ENCODE measurements at regions not wholly inside any gene's neighbourhood (a gene's known extent, or its start where the extent isn't known, plus 50 kb on each side); places are given as distances from the start of the nearest gene placed in this dataset.

DNA sequence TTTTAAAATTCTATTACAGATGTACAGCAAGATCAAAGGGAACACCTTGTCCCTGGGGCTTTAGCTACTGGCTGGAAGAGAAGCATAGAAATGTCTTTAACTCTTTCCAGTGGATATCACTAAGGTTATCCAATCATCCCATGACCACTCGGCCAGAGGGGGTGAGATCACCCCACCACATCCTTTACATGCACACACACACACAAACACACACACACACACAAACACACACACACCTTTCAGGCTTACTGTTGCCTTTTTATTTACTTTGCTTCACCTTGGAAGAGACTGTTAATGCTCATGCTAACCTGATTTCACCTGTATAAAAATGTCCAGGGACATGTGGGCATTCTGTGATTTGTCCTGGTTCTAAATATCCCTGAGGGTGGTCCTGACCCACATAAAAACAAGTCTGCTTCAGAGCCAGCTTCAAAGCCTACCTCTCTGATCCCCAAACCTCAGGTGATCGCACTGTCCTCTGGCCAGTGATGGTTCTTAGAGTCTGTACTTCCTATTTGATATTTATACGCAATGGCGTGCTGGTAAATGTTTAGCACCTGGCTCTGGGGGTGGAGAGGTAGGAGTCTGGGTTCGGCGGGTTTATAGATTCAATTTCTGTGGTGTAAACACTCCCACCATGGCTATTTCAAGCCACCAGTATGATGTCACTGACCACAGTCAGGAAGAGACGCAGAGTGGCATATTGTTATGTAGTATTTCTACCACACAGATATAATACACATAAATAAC lies 166.1 kb upstream of the EEA1 start:
- DNase-seq (ENCODE audit: low spot score) = no peak
- intact Hi-C loops (cut with DNase I) = no loop called here

- DNase-seq (ENCODE audit: low spot score) = no peak
- intact Hi-C loops (cut with DNase I) = no loop called here
Measured at GRCh38 chr12:93097417-93097816, 168.3 kb upstream of the EEA1 start.

GRCh38 chr12:93098077-93098476 lies 169.0 kb upstream of the EEA1 start:
- intact Hi-C loops (cut with DNase I) = no loop called here
- DNase-seq (ENCODE audit: low spot score) = no peak

- intact Hi-C loops (cut with DNase I) = no loop called here
- DNase-seq (ENCODE audit: low spot score) = no peak
Measured at GRCh38 chr12:93099792-93100191, 170.7 kb upstream of the EEA1 start.

GRCh38 chr12:93100610-93101009 lies 171.5 kb upstream of the EEA1 start:
- intact Hi-C loops (cut with DNase I) = no loop called here
- no peak for DNase-seq (ENCODE audit: low spot score)

DNA sequence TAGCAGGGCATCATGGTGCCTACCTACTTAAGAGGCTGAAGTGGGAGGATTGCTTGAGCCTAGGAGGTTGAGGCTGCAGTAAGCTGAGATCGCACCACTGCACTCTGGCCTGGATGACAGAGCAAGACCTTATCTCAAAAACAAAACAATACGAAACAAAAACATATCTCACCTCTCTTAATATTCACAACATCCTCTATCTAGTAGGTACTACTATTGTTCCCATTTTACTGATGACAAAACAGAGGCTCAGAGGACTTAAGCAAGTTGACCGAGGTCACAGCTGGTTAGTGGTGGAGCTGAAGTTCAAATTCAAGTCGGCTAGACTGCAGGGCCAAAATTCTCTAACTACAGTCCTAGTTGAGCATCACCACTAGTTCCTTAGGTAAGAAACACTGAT lies 172.3 kb upstream of the EEA1 start:
- no peak for DNase-seq (ENCODE audit: low spot score)
- intact Hi-C loops (cut with DNase I) = no loop called here

DNA sequence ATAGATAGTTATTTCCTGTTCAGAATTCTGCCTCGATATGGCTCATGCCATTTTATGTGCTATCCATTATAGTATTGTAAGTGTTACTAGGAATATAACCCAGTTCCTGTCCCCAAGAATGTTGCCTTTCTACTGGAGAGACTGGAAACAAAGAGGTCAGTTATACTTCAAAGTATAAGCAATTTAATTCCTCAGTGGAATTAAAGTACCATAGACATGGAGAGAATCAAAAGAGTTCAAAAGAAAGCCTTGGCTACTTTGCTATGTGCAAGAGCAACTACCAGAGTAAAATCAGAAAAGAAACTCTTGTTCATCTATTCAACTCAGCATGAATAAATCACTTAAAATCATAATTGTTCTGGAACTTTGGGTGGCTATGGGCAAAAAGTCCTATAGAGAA lies 173.2 kb upstream of the EEA1 start:
- intact Hi-C loops (cut with DNase I) = no loop called here
- DNase-seq (ENCODE audit: low spot score) = no peak

GRCh38 chr12:93102744-93103143 lies 173.6 kb upstream of the EEA1 start:
- DNase-seq (ENCODE audit: low spot score) = no peak
- intact Hi-C loops (cut with DNase I) = no loop called here

DNA sequence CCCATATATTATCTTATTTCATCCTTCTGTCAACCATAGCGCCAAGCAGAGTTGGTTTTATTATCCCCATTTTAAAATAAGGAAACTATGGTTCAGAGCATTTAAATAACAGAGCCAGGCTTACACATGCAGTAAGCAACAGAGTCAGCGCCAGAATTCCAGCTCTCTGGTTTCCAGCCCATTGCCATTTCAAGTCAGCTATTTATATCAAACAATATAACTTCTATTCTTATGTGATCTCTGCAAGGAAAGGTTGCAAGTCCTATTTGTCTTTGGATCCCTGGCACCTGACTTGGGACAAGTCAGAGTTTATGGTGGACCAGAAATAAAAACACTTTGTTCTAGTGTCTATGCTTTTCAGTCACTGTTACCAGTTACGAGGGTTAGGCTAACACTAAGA lies 174.1 kb upstream of the EEA1 start:
- intact Hi-C loops (cut with DNase I) = no loop called here
- DNase-seq (ENCODE audit: low spot score) = no peak

DNA sequence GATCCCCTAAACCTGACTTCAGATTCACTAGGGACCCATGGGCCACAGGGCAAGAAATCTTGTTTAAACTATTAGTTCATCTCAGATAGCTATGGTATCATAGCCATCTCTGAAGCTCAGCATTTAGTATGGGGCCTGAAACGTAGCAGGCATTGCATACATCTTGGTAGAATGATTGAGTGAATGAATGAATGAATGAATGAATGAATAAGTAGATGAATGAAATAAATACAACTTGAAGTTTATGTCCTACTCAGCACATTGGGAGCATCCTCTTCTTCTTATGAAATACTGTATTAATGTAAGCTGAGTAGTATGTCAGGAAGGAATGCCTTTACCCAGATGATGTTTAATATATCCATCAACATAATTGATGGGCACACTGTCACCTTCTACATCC lies 175.4 kb upstream of the EEA1 start:
- DNase-seq (ENCODE audit: low spot score) = no peak
- intact Hi-C loops (cut with DNase I) = no loop called here

DNA sequence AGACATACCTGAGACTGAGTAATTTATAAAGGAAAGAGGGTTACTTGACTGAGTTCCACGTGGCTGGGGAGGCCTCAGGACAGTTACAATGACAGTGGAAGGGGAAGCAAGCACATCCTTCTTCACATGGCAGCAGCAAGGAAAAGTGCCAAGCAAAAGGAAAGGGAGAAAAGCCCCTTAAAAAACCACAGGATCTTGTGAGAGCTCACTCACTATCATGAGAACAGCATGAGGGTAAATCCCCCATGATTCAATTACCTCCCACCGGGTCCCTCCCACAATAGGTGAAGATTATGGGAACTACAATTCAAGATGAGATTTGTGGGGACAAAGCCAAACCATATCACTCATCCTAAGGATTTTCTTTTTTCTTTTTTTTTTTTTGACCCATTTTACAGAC lies 177.8 kb upstream of the EEA1 start:
- intact Hi-C loops (cut with DNase I) = no loop called here
- DNase-seq (ENCODE audit: low spot score) = no peak

GRCh38 chr12:93107514-93108312 lies 178.6 kb upstream of the EEA1 start:
- intact Hi-C loops (cut with DNase I) = no loop called here
- DNase-seq (ENCODE audit: low spot score) = no peak

- intact Hi-C loops (cut with DNase I) = no loop called here
- DNase-seq (ENCODE audit: low spot score) = no peak
Measured at GRCh38 chr12:93108985-93109384, 179.9 kb upstream of the EEA1 start.

GRCh38 chr12:93109551-93110203 lies 180.6 kb upstream of the EEA1 start:
- no peak for DNase-seq (ENCODE audit: low spot score)
- intact Hi-C loops (cut with DNase I) = no loop called here

DNA sequence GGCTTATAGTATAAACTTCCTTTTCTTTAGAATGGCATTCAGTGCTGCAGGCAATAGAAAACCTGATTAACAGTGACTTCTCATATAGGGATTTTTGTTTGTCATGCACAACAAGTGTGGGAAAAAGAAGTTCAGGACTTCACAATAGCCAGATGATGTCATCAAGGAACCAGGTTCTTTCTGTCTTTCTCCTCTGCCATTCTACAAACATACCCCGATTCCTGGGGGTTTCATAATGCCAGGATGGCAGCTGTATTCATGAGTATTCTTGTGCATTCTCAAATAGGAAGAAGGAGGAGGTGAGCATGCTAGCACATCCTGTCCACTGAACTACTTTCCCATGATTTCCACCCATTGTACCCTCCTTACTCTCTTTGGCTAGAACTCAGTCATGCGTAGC lies 182.7 kb upstream of the EEA1 start:
- no peak for DNase-seq (ENCODE audit: low spot score)
- intact Hi-C loops (cut with DNase I) = no loop called here

DNA sequence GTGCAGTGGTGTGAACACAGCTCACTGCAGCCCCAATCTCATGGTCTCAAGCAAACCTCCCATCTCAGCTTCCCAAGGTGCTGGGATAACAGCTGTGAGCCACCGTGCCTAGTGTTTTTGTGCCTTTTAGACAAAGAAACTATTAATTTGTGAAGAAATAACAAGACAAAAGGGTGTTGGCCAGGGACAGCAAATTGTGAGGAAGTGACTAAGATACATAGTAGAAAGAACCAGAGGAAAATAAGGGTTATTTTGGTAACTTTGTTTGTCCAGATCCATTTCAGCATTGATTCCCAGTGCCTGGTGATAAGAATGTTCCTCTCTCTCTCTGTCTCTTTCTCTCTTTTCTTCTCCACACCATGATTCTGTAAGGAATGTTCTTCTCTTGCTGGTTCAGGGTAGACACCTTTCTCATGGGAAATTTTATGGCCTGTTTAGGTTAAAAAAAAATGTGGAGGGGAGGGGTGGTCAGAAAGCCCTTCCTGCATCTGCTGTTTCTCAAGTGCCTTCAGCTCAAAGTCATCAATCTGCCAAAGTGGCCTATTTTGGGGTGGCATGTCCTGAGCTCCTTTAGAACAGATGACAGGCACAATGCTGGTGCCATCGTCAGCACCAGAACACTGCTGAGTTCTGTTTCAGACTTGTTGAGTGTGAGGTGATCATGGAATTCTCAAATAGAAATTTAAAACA lies 184.4 kb upstream of the EEA1 start:
- no peak for DNase-seq (ENCODE audit: low spot score)
- intact Hi-C loops (cut with DNase I) = no loop called here

- no peak for DNase-seq (ENCODE audit: low spot score)
- intact Hi-C loops (cut with DNase I) = no loop called here
Measured at GRCh38 chr12:93115198-93115601, 186.1 kb upstream of the EEA1 start.

- no peak for DNase-seq (ENCODE audit: low spot score)
- intact Hi-C loops (cut with DNase I) = no loop called here
Measured at GRCh38 chr12:93115646-93116045, 186.6 kb upstream of the EEA1 start.

DNA sequence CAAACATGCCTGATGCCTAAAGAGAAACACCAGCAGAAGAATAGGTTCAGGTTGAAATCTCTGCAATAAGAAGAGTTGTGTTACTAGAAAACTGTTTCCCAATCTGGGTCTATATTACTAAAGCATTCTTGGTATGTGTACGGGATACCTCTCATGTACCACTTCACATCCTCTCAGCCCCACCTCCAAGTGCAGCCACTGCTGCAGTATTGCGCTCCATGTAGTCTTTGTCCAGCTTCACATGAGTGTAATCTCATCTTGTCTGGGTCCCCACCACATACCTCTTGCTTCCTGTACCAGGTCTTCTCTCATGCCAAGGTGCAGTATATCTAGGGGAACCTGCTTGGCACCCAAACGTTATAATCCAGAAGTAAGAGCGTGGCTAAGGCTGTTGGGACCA lies 187.5 kb upstream of the EEA1 start:
- intact Hi-C loops (cut with DNase I) = no loop called here
- DNase-seq (ENCODE audit: low spot score) = no peak

GRCh38 chr12:93121729-93122488 lies 192.8 kb upstream of the EEA1 start:
- intact Hi-C loops (cut with DNase I) = no loop called here
- no peak for DNase-seq (ENCODE audit: low spot score)
